ENCODE measurements at regions not wholly inside any gene's neighbourhood (a gene's known extent, or its start where the extent isn't known, plus 50 kb on each side); places are given as distances from the start of the nearest gene placed in this dataset.
A peak's percentile ranks its signal among the peaks of the same experiment; 100 is the strongest.

DNA sequence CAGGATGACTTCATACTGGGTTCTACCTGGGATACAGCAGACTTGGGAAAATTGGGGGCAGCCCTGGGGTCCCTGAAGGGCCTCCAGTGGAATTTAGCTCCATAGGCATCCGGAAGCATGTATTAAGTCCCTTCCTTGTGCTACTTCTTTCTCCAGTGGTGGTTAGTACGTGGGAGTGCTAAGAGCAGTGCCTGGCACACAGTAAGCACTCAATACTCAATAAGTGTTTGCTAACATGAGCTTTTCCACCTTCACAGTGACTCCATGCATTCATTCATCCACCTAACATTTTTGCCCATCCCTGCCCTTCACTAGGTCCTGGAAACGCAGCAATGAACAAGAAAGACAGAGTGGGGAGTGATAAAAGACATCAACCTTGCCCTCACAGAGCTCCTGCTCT is 120.5 kb downstream of the MN1 start:
- H3F3A ChIP-seq (ENCODE audit: insufficient read depth, low read length): no peaks in the 10 kb centered on the region
- H3K4me2 ChIP-seq (ENCODE audit: low read length): no peak overlapping the region
- H3K9ac ChIP-seq (ENCODE audit: low read length): no peak overlapping the region
- no peaks in the 10 kb centered on the region for H3K36me3 ChIP-seq (ENCODE audit: insufficient read depth, low read length)
- H4K20me1 ChIP-seq (ENCODE audit: insufficient read depth, low read length): no peaks in the 10 kb centered on the region
- H3K9me3 ChIP-seq (ENCODE audit: low read length): no peaks in the 10 kb centered on the region
- H3K27ac ChIP-seq (ENCODE audit: low read depth, low read length, poor library complexity, severe bottlenecking): no peak overlapping the region
- H3K4me3 ChIP-seq (ENCODE audit: low read depth, low read length, poor library complexity, severe bottlenecking): no peak overlapping the region
- no peak overlapping the region for H2AFZ ChIP-seq (ENCODE audit: low read length)
- no peaks in the 10 kb centered on the region for H3K79me2 ChIP-seq (ENCODE audit: insufficient read depth, low read length)
- no peaks in the 10 kb centered on the region; the same call in 1 of the 2 replicates for H3K27me3 ChIP-seq (ENCODE audit: insufficient read depth, low read length)
- TF ChIP-seq, protein P1, sequence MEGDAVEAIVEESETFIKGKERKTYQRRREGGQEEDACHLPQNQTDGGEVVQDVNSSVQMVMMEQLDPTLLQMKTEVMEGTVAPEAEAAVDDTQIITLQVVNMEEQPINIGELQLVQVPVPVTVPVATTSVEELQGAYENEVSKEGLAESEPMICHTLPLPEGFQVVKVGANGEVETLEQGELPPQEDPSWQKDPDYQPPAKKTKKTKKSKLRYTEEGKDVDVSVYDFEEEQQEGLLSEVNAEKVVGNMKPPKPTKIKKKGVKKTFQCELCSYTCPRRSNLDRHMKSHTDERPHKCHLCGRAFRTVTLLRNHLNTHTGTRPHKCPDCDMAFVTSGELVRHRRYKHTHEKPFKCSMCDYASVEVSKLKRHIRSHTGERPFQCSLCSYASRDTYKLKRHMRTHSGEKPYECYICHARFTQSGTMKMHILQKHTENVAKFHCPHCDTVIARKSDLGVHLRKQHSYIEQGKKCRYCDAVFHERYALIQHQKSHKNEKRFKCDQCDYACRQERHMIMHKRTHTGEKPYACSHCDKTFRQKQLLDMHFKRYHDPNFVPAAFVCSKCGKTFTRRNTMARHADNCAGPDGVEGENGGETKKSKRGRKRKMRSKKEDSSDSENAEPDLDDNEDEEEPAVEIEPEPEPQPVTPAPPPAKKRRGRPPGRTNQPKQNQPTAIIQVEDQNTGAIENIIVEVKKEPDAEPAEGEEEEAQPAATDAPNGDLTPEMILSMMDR (IDR thresholded peaks at IDR 0.05; ENCODE audit: low read length): no peak
- TF ChIP-seq EZH2 (IDR thresholded peaks at IDR 0.05; ENCODE audit: borderline replicate concordance, low read length): no peak
- no peaks in the 10 kb centered on the region for H3K4me1 ChIP-seq (ENCODE audit: insufficient read depth, low read length, severe bottlenecking)
- no peaks in the 10 kb centered on the region for H3K9me2 ChIP-seq (ENCODE audit: low read depth, low read length)

GRCh38 chr22:27682437-27682836 is 119.1 kb downstream of the MN1 start:
- Histone ChIP-seq H3K9ac (ENCODE audit: low read length) (no peak overlapping the region), H3K27ac (ENCODE audit: low read depth, low read length, poor library complexity, severe bottlenecking) (no peak overlapping the region)

GRCh38 chr22:27684901-27685300 is 116.7 kb downstream of the MN1 start:
- H2AFZ ChIP-seq (ENCODE audit: low read length): no peak overlapping the region
- no peaks in the 10 kb centered on the region; the same call in 1 of the 2 replicates for H3K27me3 ChIP-seq (ENCODE audit: insufficient read depth, low read length)
- no peaks in the 10 kb centered on the region for H3K79me2 ChIP-seq (ENCODE audit: insufficient read depth, low read length)
- H3K9ac ChIP-seq (ENCODE audit: low read length): no peak overlapping the region
- no peak overlapping the region for H3K4me3 ChIP-seq (ENCODE audit: low read depth, low read length, poor library complexity, severe bottlenecking)
- no peaks in the 10 kb centered on the region for H4K20me1 ChIP-seq (ENCODE audit: insufficient read depth, low read length)
- TF ChIP-seq, protein P1 (IDR thresholded peaks at IDR 0.05; ENCODE audit: low read length): no peak
- no peaks in the 10 kb centered on the region for H3K9me3 ChIP-seq (ENCODE audit: low read length)
- no peaks in the 10 kb centered on the region for H3K36me3 ChIP-seq (ENCODE audit: insufficient read depth, low read length)
- no peaks in the 10 kb centered on the region for H3F3A ChIP-seq (ENCODE audit: insufficient read depth, low read length)
- H3K27ac ChIP-seq (ENCODE audit: low read depth, low read length, poor library complexity, severe bottlenecking): no peak overlapping the region
- H3K4me2 ChIP-seq (ENCODE audit: low read length): no peak overlapping the region
- H3K9me2 ChIP-seq (ENCODE audit: low read depth, low read length): no peaks in the 10 kb centered on the region
- no peaks in the 10 kb centered on the region for H3K4me1 ChIP-seq (ENCODE audit: insufficient read depth, low read length, severe bottlenecking)

More at GRCh38 chr22:27682437-27682836, 119.1 kb downstream of the MN1 start:
- no peaks in the 10 kb centered on the region for H3K9me3 ChIP-seq (ENCODE audit: low read length)
- no peaks in the 10 kb centered on the region for H4K20me1 ChIP-seq (ENCODE audit: insufficient read depth, low read length)
- no peaks in the 10 kb centered on the region for H3K79me2 ChIP-seq (ENCODE audit: insufficient read depth, low read length)
- H3K4me3 ChIP-seq (ENCODE audit: low read depth, low read length, poor library complexity, severe bottlenecking): no peak overlapping the region
- no peaks in the 10 kb centered on the region for H3K9me2 ChIP-seq (ENCODE audit: low read depth, low read length)
- no peaks in the 10 kb centered on the region for H3F3A ChIP-seq (ENCODE audit: insufficient read depth, low read length)
- no peaks in the 10 kb centered on the region for H3K4me1 ChIP-seq (ENCODE audit: insufficient read depth, low read length, severe bottlenecking)
- H2AFZ ChIP-seq (ENCODE audit: low read length): no peak overlapping the region
- H3K4me2 ChIP-seq (ENCODE audit: low read length): no peak overlapping the region
- H3K27me3 ChIP-seq (ENCODE audit: insufficient read depth, low read length): no peaks in the 10 kb centered on the region; the same call in 1 of the 2 replicates
- no peaks in the 10 kb centered on the region for H3K36me3 ChIP-seq (ENCODE audit: insufficient read depth, low read length)
- TF ChIP-seq EZH2 (IDR thresholded peaks at IDR 0.05; ENCODE audit: borderline replicate concordance, low read length): no peak
- TF ChIP-seq, protein P1 (IDR thresholded peaks at IDR 0.05; ENCODE audit: low read length): peak; percentile 35; the same call in 1 of the 2 replicates

Measured in OCI-LY1 (cell line).